HG03439 (cell line): ENCODE measurements at regions not wholly inside any gene's neighbourhood (a gene's known extent, or its start where the extent isn't known, plus 50 kb on each side); places are given as distances from the start of the nearest gene placed in this dataset.

ENCODE experiments used
- ATAC-seq: cut with Tn5 transposase; IDR thresholded peaks from one replicate; pipeline ENCODE4 v1.9.1; 2021; ENCODE audit warnings: mild to moderate bottlenecking, moderate library complexity; ENCODE audit not compliant: unreplicated experiment

- no peak for ATAC-seq
Observed at GRCh38 chr15:95409626-95410310, 920.7 kb upstream of the NR2F2 start.

- no peak for ATAC-seq
Observed at GRCh38 chr15:95410757-95411156, 919.7 kb upstream of the NR2F2 start.

DNA sequence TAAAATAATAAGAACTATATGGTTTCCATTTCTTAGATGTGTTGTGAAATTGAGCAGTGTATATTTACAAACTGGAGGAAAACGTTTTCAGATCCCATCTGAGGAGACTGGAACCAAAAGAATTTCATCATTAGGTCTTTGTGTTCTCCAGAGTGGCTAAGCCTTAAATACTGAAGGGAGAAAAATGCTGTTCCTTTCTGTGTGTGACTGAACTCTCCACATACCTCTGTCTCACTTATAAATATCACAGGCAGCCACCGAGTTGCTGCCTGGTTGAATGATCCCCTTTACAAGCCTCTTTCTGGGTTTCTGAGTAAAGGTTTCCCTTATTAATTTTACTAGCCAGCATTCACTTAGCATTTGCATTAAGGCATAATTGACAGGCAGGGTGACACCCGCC, 913.9 kb upstream of the NR2F2 start:
- ATAC-seq: no peak

DNA sequence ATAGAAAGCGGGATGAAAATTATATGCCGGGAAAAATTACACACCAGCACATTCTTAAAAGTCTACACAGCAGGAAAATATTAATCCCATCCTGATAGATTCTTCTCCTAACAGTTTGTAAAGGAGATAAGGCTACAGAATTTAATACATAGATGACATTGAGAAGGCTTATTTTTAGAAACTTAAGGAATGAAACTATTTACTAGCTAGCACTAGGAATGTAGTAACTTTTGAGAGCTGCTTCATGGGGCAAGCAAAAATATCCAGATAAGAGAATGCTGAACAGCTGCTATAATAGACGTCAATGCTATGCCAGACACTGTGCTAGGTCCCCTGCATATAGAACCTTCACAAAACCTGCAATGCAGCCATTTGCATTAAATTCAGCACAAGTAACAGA, 912.7 kb upstream of the NR2F2 start:
- no peak for ATAC-seq

DNA sequence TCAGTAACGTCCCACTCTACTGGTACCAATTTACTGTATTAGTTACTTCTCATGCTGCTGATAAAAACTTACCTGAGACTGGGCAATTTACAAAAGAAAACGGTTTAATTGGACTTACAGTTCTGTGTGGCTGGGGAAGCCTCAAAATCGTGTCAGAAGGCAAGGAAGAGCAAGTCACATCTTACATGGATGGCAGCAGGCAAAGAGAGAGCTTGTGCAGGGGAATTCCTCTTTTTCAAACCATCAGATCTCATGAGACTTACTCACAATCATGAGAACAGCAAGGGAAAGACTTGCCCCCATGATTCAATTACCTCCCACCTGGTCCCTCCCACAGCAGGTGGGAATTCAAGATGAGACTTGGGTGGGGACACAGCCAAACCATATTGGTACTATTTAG, 908.2 kb upstream of the NR2F2 start:
- no peak for ATAC-seq

DNA sequence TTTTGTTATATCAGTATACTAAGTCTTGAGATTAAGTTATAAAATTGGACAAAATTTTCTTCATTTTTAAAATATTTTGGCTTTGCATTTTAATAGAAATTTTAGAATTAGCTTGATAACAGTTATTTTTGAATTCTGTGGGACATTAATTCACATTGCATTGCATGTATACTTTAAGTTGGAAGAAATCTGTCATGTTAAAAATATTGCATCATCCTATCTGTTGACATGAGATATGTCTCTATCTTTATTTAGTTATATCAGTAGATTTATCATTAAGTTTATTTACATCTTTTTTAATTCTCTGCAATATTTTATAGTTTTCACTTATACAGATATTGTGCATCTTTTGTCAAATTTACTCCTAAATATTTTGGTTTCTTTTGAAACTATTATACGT, 904.6 kb upstream of the NR2F2 start:
- ATAC-seq: no peak

- no peak for ATAC-seq
Observed at GRCh38 chr15:95429345-95429744, 901.2 kb upstream of the NR2F2 start.

GRCh38 chr15:95431518-95431917, 899.0 kb upstream of the NR2F2 start:
- ATAC-seq: no peak

DNA sequence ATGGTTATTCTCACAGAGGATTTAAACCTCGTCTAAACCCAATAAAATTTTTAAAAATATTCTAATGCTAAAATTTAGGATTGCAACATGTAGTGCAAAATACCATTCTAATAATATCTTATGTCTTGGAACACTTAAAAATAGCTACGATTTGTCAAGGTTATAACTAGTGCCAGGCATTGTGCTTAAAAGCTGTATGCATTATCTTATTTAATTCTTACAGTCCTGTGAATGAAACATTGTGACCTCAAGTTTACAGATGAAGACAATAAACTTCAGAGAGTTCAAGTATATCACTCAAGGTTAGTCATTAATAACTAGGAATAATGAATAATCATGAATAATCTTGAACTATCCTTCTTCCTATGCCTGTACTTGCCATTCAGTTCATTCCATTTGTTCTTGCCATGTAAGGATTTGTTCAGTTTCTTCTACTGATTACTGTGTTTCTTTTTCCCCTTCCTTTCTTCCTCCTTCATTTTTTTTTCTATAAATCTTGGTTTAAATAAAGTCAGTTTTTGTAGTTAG, 897.6 kb upstream of the NR2F2 start:
- ATAC-seq: no peak

- ATAC-seq: no peak
Observed at GRCh38 chr15:95439922-95440376, 890.6 kb upstream of the NR2F2 start.

DNA sequence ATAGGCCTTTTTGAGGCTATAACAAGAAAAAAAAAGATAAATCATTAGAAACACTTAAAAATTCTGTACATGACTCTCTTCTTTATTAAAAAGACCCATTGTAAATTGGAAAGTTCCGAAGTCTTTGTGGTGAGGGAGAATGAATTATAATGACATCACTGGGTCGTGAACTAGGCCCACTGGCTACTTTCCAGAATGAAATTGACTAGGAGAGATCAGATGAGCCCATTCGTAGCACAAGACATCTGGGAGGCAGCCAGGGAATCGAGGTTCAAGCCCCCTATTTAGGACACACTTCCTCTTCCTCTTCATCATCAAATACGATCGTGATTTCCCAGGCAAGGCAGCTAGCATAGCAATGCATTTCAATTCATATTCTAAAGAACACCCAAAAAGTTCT, 889.8 kb upstream of the NR2F2 start:
- no peak for ATAC-seq

DNA sequence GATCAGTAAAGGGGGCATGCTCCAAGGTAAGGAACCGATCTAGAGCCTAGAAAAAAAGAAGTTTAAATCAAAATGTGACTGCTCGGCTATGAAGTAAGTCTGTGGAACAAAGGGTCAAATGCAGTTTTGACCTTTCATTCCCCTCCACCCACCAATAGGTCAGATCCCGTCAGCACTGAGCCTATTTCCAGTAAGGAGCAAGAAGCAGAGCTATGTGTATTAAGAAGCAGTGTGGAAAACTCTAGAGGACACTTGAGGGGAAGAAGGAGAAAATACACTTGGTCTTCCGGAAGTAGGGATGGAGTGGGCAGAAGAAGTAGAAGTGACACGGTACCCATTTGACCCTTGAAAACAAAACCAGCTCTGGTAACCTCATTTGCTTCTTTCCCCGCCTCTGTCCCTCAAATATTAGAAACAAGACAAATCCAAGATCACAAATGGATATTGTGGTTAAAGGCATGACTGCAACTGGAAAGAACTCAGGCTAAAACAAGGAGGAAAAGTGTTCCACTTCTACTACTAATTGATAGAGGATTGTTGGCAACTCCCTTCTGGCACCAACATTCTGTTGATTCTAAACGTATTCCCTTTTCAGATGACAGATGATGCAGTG, 888.3 kb upstream of the NR2F2 start:
- no peak for ATAC-seq

GRCh38 chr15:95444860-95445259, 885.6 kb upstream of the NR2F2 start:
- ATAC-seq: no peak

DNA sequence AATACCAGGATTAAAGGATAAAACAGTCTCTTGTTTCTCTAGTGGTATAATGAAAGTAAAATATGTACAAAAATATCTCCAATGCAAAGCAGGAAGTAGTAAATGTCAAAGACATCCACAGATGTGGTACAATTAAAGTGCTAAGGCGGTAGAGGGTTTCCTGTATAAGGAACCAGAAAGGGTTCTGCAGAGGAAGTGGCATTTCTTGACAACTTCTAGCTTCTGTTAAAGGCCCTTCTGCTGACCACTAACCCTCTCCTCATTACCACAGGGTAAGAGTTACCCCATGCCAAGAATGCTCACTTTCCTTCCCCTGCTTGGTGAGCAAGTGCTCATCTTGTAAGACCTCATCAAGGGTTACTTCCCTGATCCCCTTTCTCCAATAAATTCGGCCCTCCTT, 883.6 kb upstream of the NR2F2 start:
- no peak for ATAC-seq

GRCh38 chr15:95447486-95447885, 883.0 kb upstream of the NR2F2 start:
- ATAC-seq: no peak

- ATAC-seq: no peak
Observed at GRCh38 chr15:95448531-95449229, 881.8 kb upstream of the NR2F2 start.

DNA sequence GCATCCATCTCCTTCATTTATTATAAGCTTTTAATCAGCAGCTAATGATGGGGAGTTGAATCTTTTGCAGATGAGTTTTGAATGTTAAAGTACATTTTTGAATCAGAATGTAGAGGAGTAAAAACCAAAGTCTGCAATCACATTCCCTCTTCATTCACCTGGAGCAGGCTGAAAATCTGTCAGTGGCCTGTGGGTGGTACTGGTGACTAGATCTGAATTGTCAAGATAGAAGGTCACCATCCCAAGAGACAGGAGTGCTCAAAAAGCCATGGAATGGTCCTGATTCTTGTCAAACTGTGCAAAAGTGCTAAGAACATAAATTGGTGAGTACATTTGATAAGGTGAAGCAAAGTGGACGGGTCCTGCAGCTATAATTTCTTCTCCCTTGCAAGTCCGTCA, 881.3 kb upstream of the NR2F2 start:
- no peak for ATAC-seq

- ATAC-seq: no peak
Observed at GRCh38 chr15:95450413-95450812, 880.1 kb upstream of the NR2F2 start.

GRCh38 chr15:95451938-95452337, 878.6 kb upstream of the NR2F2 start:
- ATAC-seq: no peak

DNA sequence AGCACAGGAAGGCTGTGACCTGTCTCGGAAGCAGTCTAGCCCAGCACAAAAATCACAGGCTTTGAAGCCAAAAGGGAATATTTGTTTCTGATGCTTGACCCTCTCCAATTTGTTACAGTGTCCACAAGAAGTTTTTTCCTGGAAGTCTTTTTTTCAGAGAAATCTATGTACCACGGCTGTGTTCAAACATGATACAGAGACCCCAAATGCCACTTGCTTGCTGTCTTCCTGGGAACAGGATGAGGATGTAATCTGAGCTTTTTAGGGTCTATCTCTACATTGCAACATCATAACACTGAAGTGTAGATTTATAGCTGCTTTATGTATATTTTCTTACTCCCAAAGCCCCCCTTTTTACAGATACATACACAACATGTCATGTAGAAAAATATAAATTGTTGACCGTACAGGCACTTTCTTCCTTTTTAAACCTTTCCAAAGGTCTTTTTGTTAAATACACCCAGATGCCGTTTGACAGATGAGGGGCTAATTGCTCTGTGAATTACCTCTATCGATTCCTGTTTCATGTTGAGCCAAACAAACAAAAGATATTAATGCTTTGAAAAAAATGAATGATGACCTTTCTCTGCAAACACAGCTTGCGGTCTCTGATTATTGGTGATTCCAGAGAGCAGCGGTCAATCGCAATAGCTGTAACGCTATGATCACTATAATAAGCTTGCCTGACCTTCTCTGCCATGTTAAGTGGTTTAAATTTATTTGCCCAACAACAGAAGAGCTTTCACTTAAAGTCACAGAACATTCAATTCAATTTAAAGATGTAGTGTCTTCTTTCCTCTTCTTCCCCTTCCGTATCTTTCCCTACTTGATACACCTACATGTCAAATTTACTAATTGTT, 875.9 kb upstream of the NR2F2 start:
- ATAC-seq: no peak

- no peak for ATAC-seq
Observed at GRCh38 chr15:95457520-95457919, 873.0 kb upstream of the NR2F2 start.
